SU-DHL-6 (cell line): ENCODE measurements at regions not wholly inside any gene's neighbourhood (a gene's known extent, or its start where the extent isn't known, plus 50 kb on each side); places are given as distances from the start of the nearest gene placed in this dataset.

Source experiments
- H2AFZ ChIP-seq: fragments of 200-600 bp; sonication (generic); 2 replicates; pipeline ENCODE4 v1.6.1; 2014; ENCODE audit warnings: low read depth, mild to moderate bottlenecking, moderate library complexity, mixed read lengths, antibody characterized with exemption, low read length; ENCODE audit not compliant: severe bottlenecking
- H3F3A ChIP-seq: fragments of 200-600 bp; shearing (Covaris generic); 2 replicates; pipeline ENCODE4 v1.6.0; 2016; ENCODE audit warnings: antibody characterized with exemption, mild to moderate bottlenecking; ENCODE audit not compliant: insufficient read depth
- H3K27ac ChIP-seq: fragments of 200-600 bp; sonication (generic); 2 replicates; pipeline ENCODE4 v1.5.1; 2016; ENCODE audit warnings: low read depth, mild to moderate bottlenecking, low read length, moderate library complexity, mixed read lengths
- H3K27me3 ChIP-seq: fragments of 200-600 bp; sonication (generic), shearing (Covaris generic); 2 replicates; pipeline ENCODE4 v1.6.0; 2014; ENCODE audit warnings: mild to moderate bottlenecking, low read length
- H3K36me3 ChIP-seq: fragments of 200-600 bp; sonication (generic); 2 replicates; pipeline ENCODE4 v1.6.1; 2014; ENCODE audit warnings: mild to moderate bottlenecking, low read length, mixed read lengths
- H3K4me2 ChIP-seq: fragments of 300-600, 200-600 bp; shearing (Covaris generic), sonication (generic); 2 replicates; pipeline ENCODE4 v1.6.0; 2014; ENCODE audit warnings: low read length, low read depth, mild to moderate bottlenecking; ENCODE audit not compliant: poor library complexity, severe bottlenecking
- H3K4me3 ChIP-seq: fragments of 200-600 bp; sonication (generic); 2 replicates; pipeline ENCODE4 v1.5.1; 2014; ENCODE audit warnings: antibody characterized with exemption, low read length, mild to moderate bottlenecking, mixed read lengths; ENCODE audit not compliant: insufficient read depth, poor library complexity, severe bottlenecking
- H3K79me2 ChIP-seq: fragments of 200-600 bp; sonication (generic); 2 replicates; pipeline ENCODE4 v1.6.1; 2014; ENCODE audit warnings: mild to moderate bottlenecking, low read length, moderate library complexity; ENCODE audit not compliant: insufficient read depth
- H3K9ac ChIP-seq: fragments of 200-600 bp; sonication (generic); 2 replicates; pipeline ENCODE4 v1.7.0; 2014; ENCODE audit warnings: mild to moderate bottlenecking, low read length
- H3K9me2 ChIP-seq: fragments of 200-600 bp; sonication (generic); replicated peaks from 2 replicates; pipeline ENCODE4 v1.6.1; 2014; ENCODE audit warnings: low read length; ENCODE audit not compliant: insufficient read depth
- H3K9me3 ChIP-seq: fragments of 200-600 bp; sonication (generic); 2 replicates; pipeline ENCODE4 v1.6.1; 2014; ENCODE audit warnings: low read length, mixed read lengths; ENCODE audit not compliant: insufficient read depth
- H4K20me1 ChIP-seq: fragments of 200-600 bp; sonication (generic); 2 replicates; pipeline ENCODE4 v1.6.1; 2014; ENCODE audit warnings: low read depth, mild to moderate bottlenecking, antibody characterized with exemption, low read length, moderate library complexity, mixed read lengths
- EZH2phosphoT487 ChIP-seq: fragments of 200-600 bp; sonication (generic), shearing (Covaris generic); conservative IDR thresholded peaks from 2 replicates; pipeline ENCODE4 v1.6.1; 2018; ENCODE audit warnings: mild to moderate bottlenecking, antibody characterized with exemption, low read length, moderate library complexity, mixed read lengths
- TF ChIP-seq, protein P1 (sequence below): fragments of 200-600 bp; sonication (generic); IDR thresholded peaks from one replicate; pipeline ENCODE4 v1.5.1; 2017; ENCODE audit warnings: antibody characterized with exemption, mild to moderate bottlenecking, low read length, moderate library complexity; ENCODE audit not compliant: insufficient read depth, poor library complexity, severe bottlenecking

DNA sequence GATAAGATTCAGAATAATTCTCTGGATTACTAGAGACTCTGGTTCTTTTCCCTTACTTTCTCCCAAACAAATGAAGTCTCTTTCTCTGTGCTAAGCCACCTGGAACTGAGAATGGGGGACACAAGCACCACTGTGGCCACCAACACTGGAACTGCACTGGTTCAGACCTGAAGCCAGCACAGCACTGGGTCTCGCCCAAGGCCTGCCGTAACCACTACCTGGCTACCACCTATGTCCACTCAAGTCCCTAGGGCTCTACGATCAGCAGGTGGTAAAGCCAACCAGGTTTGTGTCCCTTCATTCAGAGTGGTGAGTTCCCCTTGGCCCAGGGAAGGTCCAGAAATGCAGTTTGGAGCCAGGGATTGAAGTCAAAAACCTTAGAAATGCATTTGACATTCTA is 626.2 kb downstream of the DIAPH3 start:
- Histone ChIP-seq H4K20me1 (no peaks in the 10 kb centered on the region), H3K9me3 (no peaks in the 10 kb centered on the region), H3F3A (no peaks in the 10 kb centered on the region), H3K4me2 (no peak overlapping the region), H2AFZ (no peak overlapping the region), H3K9me2 (no peaks in the 10 kb centered on the region), H3K27me3 (no peaks in the 10 kb centered on the region), H3K36me3 (no peaks in the 10 kb centered on the region), H3K4me3 (no peak overlapping the region), H3K79me2 (no peaks in the 10 kb centered on the region), H3K9ac (no peak overlapping the region), H3K27ac (no peak overlapping the region)
- TF ChIP-seq EZH2phosphoT487: no peak
- TF ChIP-seq, protein P1, sequence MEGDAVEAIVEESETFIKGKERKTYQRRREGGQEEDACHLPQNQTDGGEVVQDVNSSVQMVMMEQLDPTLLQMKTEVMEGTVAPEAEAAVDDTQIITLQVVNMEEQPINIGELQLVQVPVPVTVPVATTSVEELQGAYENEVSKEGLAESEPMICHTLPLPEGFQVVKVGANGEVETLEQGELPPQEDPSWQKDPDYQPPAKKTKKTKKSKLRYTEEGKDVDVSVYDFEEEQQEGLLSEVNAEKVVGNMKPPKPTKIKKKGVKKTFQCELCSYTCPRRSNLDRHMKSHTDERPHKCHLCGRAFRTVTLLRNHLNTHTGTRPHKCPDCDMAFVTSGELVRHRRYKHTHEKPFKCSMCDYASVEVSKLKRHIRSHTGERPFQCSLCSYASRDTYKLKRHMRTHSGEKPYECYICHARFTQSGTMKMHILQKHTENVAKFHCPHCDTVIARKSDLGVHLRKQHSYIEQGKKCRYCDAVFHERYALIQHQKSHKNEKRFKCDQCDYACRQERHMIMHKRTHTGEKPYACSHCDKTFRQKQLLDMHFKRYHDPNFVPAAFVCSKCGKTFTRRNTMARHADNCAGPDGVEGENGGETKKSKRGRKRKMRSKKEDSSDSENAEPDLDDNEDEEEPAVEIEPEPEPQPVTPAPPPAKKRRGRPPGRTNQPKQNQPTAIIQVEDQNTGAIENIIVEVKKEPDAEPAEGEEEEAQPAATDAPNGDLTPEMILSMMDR: no peak

DNA sequence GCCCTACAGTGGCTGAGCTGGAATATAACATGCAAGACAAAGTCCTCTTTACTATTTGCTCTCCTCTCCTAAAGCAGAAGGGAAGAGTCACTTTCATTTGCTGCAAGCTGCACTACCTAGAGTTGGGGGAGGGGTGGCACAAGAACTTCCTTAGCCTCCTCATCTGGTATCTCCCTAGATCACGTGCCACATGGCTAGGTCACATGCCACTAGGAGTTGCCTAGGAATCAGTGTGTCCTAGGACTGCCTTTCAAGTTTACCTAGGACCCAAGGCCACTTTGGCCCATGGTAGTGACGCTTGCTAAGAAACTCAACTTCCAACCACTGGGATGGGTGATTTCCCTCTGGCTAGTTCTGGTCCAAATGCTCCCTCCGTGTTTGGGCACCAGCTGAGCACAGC is 625.2 kb downstream of the DIAPH3 start:
- Histone ChIP-seq H3K4me2 (no peak overlapping the region), H3F3A (no peaks in the 10 kb centered on the region), H3K9me2 (no peaks in the 10 kb centered on the region), H3K9ac (no peak overlapping the region), H3K9me3 (no peaks in the 10 kb centered on the region), H3K27ac (no peak overlapping the region), H3K27me3 (no peaks in the 10 kb centered on the region), H3K36me3 (no peaks in the 10 kb centered on the region), H2AFZ (no peak overlapping the region), H3K4me3 (no peak overlapping the region), H4K20me1 (no peaks in the 10 kb centered on the region), H3K79me2 (no peaks in the 10 kb centered on the region)
- TF ChIP-seq, protein P1: no peak
- no peak for TF ChIP-seq EZH2phosphoT487

- Histone ChIP-seq H3K9ac (no peak overlapping the region), H3K9me3 (no peaks in the 10 kb centered on the region), H3K9me2 (no peaks in the 10 kb centered on the region), H2AFZ (no peak overlapping the region), H3K27me3 (no peaks in the 10 kb centered on the region), H3K27ac (no peak overlapping the region), H3K4me2 (no peak overlapping the region), H4K20me1 (no peaks in the 10 kb centered on the region), H3K4me3 (no peak overlapping the region), H3K79me2 (no peaks in the 10 kb centered on the region), H3K36me3 (no peaks in the 10 kb centered on the region), H3F3A (no peaks in the 10 kb centered on the region)
- TF ChIP-seq, protein P1: no peak
- no peak for TF ChIP-seq EZH2phosphoT487
Measured at GRCh38 chr13:59542303-59542702, 621.4 kb downstream of the DIAPH3 start.
